SK-N-SH treated with all-trans-retinoic acid at 6 μM for 48 hours (cell line): ENCODE measurements at regions not wholly inside any gene's neighbourhood (a gene's known extent, or its start where the extent isn't known, plus 50 kb on each side); places are given as distances from the start of the nearest gene placed in this dataset.

ENCODE experiments used
- ATAC-seq: fragments of 200-7000 bp; cut with Tn5 transposase; 3 replicates; pipeline ENCODE4 v1.9.1; 2020; ENCODE audit warnings: mild to moderate bottlenecking, moderate library complexity
- ARNTL ChIP-seq: fragments of 450-650 bp; formaldehyde crosslinking; IDR thresholded peaks from 2 replicates; pipeline ENCODE4 v1.5.0; 2020; ENCODE audit warnings: low read depth, mild to moderate bottlenecking, moderate library complexity, borderline replicate concordance
- BACH2 ChIP-seq: fragments of 250-450 bp; sonication (Bioruptor Pico); IDR thresholded peaks from 2 replicates; pipeline ENCODE4 v1.9.0; 2021; ENCODE audit warnings: mild to moderate bottlenecking, borderline replicate concordance
- CREB5 ChIP-seq: fragments of 250-450 bp; sonication (Bioruptor Pico); IDR thresholded peaks from 2 replicates; pipeline ENCODE4 v1.5.1; 2020; ENCODE audit warnings: low read depth, mild to moderate bottlenecking, moderate library complexity
- CSDC2 ChIP-seq: fragments of 250-450 bp; sonication (Bioruptor Pico); IDR thresholded peaks from 2 replicates; pipeline ENCODE4 v1.5.0; 2020; ENCODE audit warnings: mild to moderate bottlenecking, moderate library complexity
- ESRRG ChIP-seq: fragments of 250-450 bp; sonication (Bioruptor Pico); IDR thresholded peaks from 2 replicates; pipeline ENCODE4 v1.6.1; 2021; ENCODE audit warnings: mild to moderate bottlenecking
- GLIS3 ChIP-seq: fragments of 250-450 bp; sonication (Bioruptor Pico); IDR thresholded peaks from 2 replicates; pipeline ENCODE4 v1.5.0; 2020; ENCODE audit warnings: mild to moderate bottlenecking, moderate library complexity
- ISL1 ChIP-seq: fragments of 250-450 bp; sonication (Bioruptor Pico); IDR thresholded peaks from 2 replicates; pipeline ENCODE4 v2.1.2; 2022; ENCODE audit warnings: mild to moderate bottlenecking, moderate library complexity
- OSR1 ChIP-seq: fragments of 250-450 bp; sonication (Bioruptor Pico); IDR thresholded peaks from 2 replicates; pipeline ENCODE4 v1.8.0; 2022; ENCODE audit warnings: moderate library complexity, mild to moderate bottlenecking, inconsistent platforms
- POU6F1 ChIP-seq: fragments of 250-450 bp; sonication (Bioruptor Pico); IDR thresholded peaks from 2 replicates; pipeline ENCODE4 v1.8.0; 2021; ENCODE audit warnings: low read depth, mild to moderate bottlenecking, moderate library complexity, borderline replicate concordance
- PPARA ChIP-seq: fragments of 250-450 bp; sonication (Bioruptor Pico); IDR thresholded peaks from 2 replicates; pipeline ENCODE4 v1.5.0; 2020; ENCODE audit warnings: mild to moderate bottlenecking, borderline replicate concordance
- RARB ChIP-seq: fragments of 250-450 bp; sonication (Bioruptor Pico); IDR thresholded peaks from 2 replicates; pipeline ENCODE4 v1.8.0; 2021; ENCODE audit warnings: mild to moderate bottlenecking, moderate library complexity
- SNAI2 ChIP-seq: fragments of 250-450 bp; sonication (Bioruptor Pico); IDR thresholded peaks from 2 replicates; pipeline ENCODE4 v1.5.0; 2020; ENCODE audit warnings: mild to moderate bottlenecking, moderate library complexity
- TCF4 ChIP-seq: fragments of 250-450 bp; sonication (Bioruptor Pico); IDR thresholded peaks from 2 replicates; pipeline ENCODE4 v1.8.0; 2021; ENCODE audit warnings: mild to moderate bottlenecking, moderate library complexity, borderline replicate concordance
- TOX ChIP-seq: fragments of 250-450 bp; sonication (Bioruptor Pico); IDR thresholded peaks from 2 replicates; pipeline ENCODE4 v1.8.0; 2021; ENCODE audit warnings: mild to moderate bottlenecking, moderate library complexity, borderline replicate concordance
- ZC3H10 ChIP-seq: fragments of 250-450 bp; sonication (Bioruptor Pico); IDR thresholded peaks from 2 replicates; pipeline ENCODE4 v1.5.1; 2021; ENCODE audit warnings: mild to moderate bottlenecking, moderate library complexity
- ZFP3 ChIP-seq: fragments of 250-450 bp; sonication (Bioruptor Pico); IDR thresholded peaks from 2 replicates; pipeline ENCODE4 v1.5.0; 2020; ENCODE audit warnings: mild to moderate bottlenecking, moderate library complexity
- ZFP30 ChIP-seq: fragments of 450-650 bp; formaldehyde crosslinking; IDR thresholded peaks from 2 replicates; pipeline ENCODE4 v1.5.0; 2022; ENCODE audit warnings: mild to moderate bottlenecking, moderate library complexity
- ZNF565 ChIP-seq: fragments of 450-650 bp; formaldehyde crosslinking; conservative IDR thresholded peaks from 2 replicates; pipeline ENCODE4 v1.5.0; 2020; ENCODE audit warnings: low read depth, mild to moderate bottlenecking, moderate library complexity
- ZNF70 ChIP-seq: fragments of 450-650 bp; formaldehyde crosslinking; IDR thresholded peaks from 2 replicates; pipeline ENCODE4 v1.5.0; 2020; ENCODE audit warnings: mild to moderate bottlenecking, moderate library complexity
- ZNF8 ChIP-seq: fragments of 450-650 bp; formaldehyde crosslinking; IDR thresholded peaks from 2 replicates; pipeline ENCODE4 v1.5.0; 2020; ENCODE audit warnings: mild to moderate bottlenecking, moderate library complexity
- TF ChIP-seq, protein P1 (sequence below): fragments of 250-450 bp; sonication (Bioruptor Pico); IDR thresholded peaks from 2 replicates; pipeline ENCODE4 v1.5.1; 2021; ENCODE audit warnings: mild to moderate bottlenecking, moderate library complexity
- TF ChIP-seq, protein P2 (sequence below): fragments of 250-450 bp; sonication (Bioruptor Pico); IDR thresholded peaks from 2 replicates; pipeline ENCODE4 v1.8.0; 2020; ENCODE audit warnings: mild to moderate bottlenecking, moderate library complexity, borderline replicate concordance

DNA sequence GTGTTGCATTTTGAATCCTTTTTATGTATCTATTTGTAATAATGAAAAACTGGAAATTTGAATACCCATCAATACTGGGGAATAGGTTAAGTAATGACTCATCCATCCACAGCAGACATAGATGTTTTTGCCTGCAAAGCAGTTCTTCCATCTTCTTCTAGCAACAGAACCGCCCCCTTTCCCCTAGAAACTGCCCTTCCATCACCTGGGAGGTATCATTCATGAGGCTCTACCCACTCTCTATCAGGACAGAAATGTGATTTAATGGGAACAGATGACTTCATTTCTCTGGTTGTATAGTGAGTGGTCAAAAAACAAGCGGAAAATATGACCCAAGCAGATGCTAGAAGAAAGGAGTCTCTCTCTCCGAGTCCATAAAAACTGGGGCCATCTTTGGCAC is 532.8 kb downstream of the UQCRFS1 start:
- TF ChIP-seq ZC3H10 (CRISPR knock-in tag) (no peak), ZNF8 (CRISPR knock-in tag) (no peak)
- ATAC-seq = no peak

DNA sequence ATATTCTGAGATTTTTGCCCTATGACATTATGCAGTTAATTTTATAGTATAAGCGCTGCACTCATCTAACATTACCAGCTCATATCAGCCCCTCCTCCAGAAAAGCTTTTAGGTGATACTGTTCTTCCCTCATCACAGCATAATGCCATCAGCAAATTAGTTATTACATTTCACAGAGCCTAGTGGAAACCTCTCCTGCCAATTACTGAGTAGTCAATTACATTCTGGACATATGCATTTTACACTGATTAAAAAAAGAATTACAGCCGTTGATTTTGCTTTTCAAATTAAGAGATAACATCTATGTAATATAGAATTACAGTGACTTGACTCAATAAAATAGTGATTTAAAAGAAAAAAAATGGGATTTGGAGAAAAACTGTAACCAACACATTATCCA is 542.1 kb downstream of the UQCRFS1 start:
- TF ChIP-seq, protein P1, sequence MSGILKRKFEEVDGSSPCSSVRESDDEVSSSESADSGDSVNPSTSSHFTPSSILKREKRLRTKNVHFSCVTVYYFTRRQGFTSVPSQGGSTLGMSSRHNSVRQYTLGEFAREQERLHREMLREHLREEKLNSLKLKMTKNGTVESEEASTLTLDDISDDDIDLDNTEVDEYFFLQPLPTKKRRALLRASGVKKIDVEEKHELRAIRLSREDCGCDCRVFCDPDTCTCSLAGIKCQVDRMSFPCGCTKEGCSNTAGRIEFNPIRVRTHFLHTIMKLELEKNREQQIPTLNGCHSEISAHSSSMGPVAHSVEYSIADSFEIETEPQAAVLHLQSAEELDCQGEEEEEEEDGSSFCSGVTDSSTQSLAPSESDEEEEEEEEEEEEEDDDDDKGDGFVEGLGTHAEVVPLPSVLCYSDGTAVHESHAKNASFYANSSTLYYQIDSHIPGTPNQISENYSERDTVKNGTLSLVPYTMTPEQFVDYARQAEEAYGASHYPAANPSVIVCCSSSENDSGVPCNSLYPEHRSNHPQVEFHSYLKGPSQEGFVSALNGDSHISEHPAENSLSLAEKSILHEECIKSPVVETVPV = no peak
- TF ChIP-seq, protein P2, sequence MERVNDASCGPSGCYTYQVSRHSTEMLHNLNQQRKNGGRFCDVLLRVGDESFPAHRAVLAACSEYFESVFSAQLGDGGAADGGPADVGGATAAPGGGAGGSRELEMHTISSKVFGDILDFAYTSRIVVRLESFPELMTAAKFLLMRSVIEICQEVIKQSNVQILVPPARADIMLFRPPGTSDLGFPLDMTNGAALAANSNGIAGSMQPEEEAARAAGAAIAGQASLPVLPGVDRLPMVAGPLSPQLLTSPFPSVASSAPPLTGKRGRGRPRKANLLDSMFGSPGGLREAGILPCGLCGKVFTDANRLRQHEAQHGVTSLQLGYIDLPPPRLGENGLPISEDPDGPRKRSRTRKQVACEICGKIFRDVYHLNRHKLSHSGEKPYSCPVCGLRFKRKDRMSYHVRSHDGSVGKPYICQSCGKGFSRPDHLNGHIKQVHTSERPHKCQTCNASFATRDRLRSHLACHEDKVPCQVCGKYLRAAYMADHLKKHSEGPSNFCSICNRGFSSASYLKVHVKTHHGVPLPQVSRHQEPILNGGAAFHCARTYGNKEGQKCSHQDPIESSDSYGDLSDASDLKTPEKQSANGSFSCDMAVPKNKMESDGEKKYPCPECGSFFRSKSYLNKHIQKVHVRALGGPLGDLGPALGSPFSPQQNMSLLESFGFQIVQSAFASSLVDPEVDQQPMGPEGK (CRISPR knock-in tag) = no peak
- no peak for TF ChIP-seq TOX (CRISPR knock-in tag)
- no peak for TF ChIP-seq ZFP3 (CRISPR knock-in tag)
- no peak for TF ChIP-seq ZNF565
- no peak for TF ChIP-seq CREB5 (CRISPR knock-in tag)
- no peak for TF ChIP-seq POU6F1
- no peak for TF ChIP-seq CSDC2
- ATAC-seq = no peak

- no peak for ATAC-seq
Observed at GRCh38 chr19:28669804-28670203, 543.1 kb downstream of the UQCRFS1 start.

DNA sequence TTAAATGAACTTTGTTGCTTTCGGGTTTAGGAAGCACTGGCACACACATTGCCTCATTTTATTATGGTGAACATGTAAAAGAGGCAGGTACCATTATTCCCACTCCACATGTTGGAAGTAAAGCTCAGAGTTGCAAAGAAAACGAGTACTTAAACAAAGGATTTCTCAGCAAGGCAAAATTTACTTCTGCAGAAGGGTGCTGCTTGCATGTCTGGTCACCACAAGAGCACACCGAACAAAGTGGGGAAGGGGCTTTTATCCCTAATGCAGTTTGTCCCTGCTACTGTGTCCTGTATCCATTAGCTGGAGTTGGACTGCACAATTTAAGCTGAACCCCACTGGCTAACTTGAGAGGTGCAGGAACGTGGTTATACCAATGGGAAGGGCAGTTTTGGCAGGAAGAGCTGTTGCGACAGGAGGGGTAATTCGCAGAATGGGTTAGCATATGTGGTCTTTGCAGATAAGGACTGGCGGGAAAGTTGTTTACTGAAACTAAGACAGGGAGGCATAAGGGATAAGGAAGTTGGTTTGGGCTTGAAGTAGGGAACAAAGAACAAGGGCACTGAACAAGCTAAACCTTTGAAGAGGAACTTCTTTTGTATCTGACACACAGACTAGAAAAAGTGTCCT is 545.5 kb downstream of the UQCRFS1 start:
- ATAC-seq = no peak
- TF ChIP-seq GLIS3 (CRISPR knock-in tag) (no peak), ZNF565 (no peak), ISL1 (CRISPR knock-in tag) (no peak), ARNTL (no peak), TCF4 (CRISPR knock-in tag) (no peak), RARB (no peak), ZFP3 (CRISPR knock-in tag) (no peak), CREB5 (CRISPR knock-in tag) (no peak), POU6F1 (no peak), CSDC2 (no peak), ZNF8 (CRISPR knock-in tag) (no peak), TOX (CRISPR knock-in tag) (no peak), PPARA (no peak), BACH2 (no peak), ESRRG (CRISPR knock-in tag) (no peak), SNAI2 (CRISPR knock-in tag) (no peak)
- TF ChIP-seq, protein P2 (CRISPR knock-in tag) = no peak

More at GRCh38 chr19:28669804-28670203, 543.1 kb downstream of the UQCRFS1 start:
- TF ChIP-seq TCF4 (CRISPR knock-in tag) (no peak), ZFP30 (no peak), ZNF70 (CRISPR knock-in tag) (no peak), OSR1 (CRISPR knock-in tag) (no peak), PPARA (no peak), ZNF565 (no peak), RARB (no peak), BACH2 (no peak), ZNF8 (CRISPR knock-in tag) (no peak), SNAI2 (CRISPR knock-in tag) (no peak), ZFP3 (CRISPR knock-in tag) (no peak), ARNTL (no peak)
